GM21526 (cell line): ENCODE measurements at regions not wholly inside any gene's neighbourhood (a gene's known extent, or its start where the extent isn't known, plus 50 kb on each side); places are given as distances from the start of the nearest gene placed in this dataset.
"Not testable (repeated sequence)": the region's sequence is repeated elsewhere in the genome, so short reads cannot be mapped to it uniquely, and the experiment has no call there.

Source experiments
- ATAC-seq: cut with Tn5 transposase; IDR thresholded peaks from one replicate; pipeline ENCODE4 v1.9.1; 2021; ENCODE audit warnings: moderate library complexity; ENCODE audit not compliant: unreplicated experiment, low FRiP score

DNA sequence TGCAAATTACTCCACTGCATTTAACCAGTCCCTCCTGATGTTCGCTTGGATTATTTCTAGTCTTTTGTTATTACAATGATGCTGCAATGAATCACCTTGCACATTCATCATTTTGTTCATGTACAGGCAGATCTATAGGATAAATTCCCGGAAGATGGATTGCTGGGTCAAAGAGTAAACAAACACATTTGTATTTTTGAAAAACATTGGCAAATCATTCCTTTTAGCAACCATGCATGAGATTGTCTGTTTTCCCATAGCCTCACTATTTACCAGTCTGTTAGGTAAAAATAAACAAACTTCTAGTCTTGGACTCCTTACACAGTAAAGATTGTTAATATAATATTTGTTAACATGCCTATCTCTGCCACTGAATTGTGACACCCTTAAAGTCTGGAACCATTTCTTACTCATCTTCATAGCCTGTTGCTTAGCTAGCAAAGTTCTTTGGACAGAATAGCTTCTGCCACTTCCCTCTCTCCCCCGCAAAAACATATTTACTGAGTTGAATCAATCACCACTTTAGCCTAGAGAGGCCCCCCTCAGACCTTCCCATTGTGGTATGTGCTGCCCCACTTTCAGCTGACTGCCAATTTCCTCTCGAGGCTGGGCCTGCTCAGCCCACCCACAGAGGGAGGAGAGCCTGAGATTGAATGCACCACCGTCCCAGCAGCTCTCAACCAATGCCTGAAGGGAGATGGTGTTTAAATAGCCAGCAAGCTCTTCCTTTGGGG, 108.4 kb upstream of the ATXN3L start:
- ATAC-seq = no peak

DNA sequence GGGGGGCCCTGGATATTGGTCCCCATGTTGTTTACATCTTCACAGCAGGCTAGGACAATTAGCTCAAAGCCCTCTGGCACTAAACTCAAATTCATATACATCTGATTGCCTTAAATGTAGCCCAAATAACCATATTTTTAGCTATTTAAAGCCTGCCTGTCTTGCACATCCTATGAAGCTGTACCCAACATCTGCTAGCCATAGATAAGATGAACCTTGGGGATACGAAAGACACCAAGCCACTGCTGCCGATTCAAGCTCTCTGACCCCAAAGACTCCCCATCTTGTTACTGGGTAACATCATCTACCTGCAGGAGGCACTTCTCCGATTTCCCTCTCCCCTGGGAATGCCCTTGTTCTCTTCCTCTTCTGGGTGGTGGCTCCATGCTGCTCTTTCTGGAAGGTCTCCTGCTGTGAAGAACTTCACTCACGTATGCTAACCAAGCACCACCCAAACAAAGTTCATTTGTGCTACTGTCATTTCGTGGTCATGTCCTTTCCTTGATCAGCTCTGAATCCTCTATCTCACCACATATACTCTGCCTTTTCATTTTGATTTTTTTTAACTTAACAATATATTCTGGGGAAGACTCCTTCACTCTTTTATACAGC, 107.7 kb upstream of the ATXN3L start:
- no peak for ATAC-seq

DNA sequence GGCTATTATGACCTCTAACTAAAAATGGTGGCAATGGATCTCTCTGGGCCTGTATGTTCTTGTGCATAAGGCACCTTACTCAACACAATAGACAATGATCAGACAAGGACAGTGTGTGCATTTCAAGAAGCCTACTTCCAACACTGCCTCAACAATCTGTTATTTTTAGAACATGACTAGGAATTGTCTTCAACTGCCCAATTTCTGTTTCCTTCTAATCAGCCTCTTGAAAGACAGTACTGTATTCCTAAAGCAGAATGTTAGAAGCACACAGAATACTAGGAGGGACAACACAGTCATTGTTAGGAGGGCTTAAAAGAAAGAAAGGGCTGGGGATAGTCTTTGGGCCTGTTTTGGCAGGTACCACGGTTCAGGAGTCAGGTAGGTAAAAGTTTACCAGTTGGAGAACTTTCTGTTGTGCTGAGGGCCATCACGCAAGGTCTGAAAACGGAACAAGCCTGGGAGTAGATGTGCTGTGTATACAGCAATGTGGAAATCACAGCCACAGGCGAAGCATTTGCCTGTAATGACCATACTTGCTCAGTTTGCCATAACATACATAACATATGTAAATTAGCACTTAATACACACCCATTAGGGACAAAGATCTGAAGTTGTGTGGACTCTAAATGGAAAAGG, 100.8 kb upstream of the ATXN3L start:
- no peak for ATAC-seq

DNA sequence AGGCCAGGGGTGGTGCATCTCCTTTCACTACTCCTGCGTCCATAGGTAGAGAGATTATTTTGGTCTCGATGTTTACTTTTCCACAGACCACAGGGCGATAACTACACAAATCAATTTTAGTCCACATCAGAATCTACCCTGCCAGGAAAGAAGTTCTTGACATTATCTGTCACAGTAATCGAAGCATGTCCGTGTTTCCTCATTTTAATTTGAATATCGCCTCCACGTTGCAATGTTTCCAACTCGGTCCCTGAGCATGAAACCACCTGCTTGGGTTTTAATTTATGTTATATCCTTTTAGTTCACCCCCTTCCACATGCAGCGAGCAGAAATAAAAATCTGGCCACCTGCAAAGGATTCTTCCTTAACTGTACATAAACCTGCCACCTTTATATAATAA, 100.1 kb upstream of the ATXN3L start:
- ATAC-seq = no peak

DNA sequence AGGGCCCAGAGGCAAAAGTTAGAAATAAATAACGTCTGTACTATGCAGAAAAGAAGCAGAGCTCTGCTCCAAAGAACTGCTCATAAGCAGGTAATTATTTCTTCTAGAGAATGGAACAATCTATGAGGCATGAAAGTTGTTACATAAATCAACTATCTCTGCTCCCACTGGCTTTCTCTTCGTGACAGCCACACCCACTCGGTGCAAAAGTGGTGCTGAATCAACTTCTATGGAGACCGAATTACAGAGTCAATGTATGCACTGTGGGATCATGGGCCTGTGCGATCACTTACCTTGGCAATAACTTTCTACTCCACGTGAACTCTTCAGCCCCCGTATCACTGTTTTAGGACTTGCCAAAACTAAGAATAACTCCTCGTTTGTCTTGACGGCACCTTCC, 99.4 kb upstream of the ATXN3L start:
- no peak for ATAC-seq

DNA sequence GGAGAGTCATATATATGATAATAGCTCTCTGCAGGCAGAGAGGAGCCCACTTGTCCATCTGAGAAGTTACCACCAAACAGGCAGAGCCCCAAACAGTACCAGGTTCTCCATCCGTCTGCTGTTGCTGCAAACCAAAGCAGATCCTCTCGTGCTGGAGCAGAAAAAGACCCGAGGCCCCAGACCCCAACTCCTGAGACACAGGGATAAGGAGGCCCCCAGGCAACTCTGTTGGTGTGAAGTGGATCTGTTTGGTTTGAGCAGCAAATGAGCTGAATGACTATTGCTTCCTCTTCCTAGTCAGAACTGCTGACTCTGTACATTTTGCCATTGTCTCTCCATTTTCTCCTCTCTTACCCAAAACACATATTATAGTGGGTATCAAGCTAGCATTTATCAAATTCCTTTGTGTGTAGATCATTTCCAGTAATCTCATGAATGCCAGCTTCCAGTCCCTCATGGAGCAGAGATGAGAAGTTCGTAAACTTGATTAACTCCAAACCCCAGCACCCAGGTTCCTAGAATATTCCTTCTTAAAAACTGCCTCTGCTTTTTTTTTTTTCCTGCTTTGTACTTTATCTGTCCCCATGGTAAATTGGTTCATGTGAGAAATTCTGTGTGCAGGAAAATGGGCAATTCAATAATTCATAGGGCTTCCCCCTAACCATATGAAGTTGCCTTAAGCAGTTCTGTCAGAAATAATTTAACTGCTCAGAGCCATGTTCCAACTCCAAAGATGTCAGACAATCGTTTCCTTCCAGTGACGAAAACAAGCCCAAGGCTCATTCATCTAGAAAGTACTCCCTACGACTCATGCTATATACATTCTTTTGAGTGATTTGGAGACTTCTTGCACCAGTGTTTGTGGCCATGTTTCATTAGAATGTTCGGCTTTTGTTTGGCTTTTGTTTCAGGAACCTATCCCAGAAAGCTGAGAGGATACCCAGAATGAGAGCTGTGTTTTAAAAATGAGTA, 98.6 kb upstream of the ATXN3L start:
- ATAC-seq = no peak

DNA sequence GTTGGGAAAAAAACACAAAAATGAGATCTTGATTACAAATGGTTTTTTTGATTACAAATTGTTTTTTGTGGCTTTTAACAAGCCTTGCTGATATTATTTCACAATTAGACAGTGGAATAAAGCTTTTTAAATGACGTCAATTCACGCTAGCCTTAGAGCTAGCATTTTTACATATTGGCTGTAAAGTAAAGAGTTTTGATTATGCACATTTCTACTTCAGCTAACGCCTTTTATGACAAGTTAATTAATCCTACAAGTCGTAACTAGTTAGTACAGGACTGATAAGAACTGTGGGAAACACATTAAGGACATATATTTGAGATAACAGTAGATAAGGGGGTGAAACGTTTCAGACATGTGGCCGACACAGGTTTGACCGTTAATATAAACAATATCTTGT, 95.7 kb upstream of the ATXN3L start:
- ATAC-seq = no peak

DNA sequence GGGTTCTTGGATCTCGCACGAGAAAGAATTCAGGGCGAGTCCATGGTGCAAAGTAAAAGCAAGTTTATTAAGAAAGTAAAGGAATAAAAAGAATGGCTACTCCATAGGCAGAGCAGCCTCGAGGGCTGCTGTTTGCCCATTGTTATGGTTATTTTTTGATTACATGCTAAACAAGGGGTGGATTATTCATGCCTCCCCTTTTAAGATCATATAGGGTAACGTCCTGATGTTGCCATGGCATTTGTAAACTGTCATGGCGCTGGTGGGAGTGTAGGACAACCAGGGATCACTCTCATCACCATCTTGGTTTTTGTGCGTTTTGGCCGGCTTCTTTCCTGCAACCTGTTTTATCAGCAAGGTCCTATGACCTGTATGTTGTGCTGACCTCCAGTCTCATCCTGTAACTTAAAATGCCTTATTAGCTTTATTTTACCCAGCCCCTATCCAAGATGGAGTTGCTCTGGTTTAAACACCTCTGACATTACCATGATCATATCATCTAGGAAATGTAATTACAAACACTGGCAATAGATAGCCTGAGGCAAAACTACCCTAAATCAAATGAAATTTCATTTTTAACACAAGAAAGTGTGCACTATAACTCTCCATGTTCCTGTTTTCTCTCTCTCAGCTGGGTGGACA, 94.3 kb upstream of the ATXN3L start:
- no peak for ATAC-seq

DNA sequence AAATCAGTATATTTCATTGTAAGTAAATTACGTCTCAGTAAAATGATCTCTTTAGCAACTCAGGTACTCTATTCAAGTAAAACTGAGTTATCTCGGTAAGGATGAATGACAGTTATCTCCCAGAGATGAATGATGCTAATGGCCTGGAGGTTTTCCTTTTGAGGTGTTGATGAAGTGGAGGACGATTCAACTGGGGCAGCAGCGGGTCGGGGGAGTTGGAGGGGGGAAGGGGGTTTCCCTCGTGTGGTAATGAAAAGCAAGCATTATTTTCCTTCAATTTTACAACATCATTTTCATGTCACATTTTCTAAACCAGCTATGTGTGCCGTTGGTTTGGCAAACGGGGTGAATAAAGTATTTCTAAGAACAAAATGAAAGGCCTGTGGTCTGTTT, 92.4 kb upstream of the ATXN3L start:
- no peak for ATAC-seq

DNA sequence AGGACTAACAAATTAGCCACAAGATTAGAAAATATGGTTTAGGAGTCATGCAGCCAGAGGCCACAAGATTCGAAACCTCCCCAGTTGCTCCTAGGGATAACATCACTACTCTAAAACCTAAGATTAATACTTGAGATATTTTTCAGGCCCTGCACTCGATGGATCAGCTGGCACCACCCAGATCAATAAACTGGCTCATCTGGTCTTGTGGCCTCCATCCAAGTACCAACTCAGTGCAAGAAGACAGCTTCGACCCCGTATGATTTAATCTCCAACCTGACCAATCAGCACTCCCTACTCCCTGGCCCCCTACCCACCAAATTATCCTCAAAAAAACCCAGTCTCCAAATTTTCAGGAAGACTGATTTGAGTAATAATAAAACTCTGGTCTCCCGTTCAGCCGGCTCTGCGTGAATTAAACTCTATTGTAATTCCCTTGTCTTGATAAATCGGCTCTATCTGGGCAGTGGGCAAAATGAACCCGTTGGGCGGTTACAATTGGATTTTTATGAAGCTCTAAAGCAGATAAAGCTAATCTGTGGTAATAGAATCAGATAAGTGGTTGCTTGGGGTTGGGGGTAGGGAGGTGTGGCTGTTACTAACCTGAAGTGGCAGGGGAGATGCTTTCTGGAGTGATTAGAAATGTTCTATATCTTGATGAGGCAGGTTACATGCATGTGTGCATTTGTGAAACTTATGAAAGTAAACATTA, 91.8 kb upstream of the ATXN3L start:
- no peak for ATAC-seq

DNA sequence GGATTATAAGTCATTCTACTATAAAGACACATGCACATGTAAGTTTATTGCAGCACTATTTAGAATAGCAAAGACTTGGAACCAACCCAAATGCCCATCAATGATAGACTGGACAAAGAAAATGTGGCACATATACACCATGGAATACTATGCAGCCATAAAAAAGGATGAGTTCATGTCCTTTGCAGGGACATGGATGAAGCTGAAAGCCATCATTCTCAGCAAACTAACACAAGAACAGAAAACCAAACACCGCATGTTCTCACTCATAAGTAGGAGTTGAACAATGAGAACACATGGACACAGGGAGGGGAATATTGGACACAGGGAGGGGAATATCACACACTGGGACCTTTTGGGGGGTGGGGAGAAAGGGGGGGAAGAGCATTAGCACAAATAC, 88.7 kb upstream of the ATXN3L start:
- not testable (repeated sequence) for ATAC-seq

DNA sequence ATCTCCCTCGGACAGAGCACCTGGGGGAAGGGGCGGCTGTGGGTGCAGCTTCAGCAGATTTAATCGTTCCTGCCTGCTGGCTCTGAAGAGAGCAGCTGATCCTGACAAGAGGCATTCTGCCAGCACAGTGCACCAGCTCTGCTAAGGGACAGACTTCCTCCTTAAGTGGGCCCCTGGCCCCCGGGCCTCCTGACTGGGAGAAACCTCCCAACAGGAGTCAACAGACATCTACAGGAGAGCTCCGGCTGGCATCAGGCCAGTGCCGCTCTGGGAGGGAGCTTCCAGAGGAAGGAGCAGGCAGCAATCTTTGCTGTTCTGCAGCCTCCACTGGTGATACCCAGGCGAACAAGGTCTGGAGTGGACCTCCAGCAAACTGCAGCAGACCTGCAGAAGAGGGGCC, 84.9 kb upstream of the ATXN3L start:
- not testable (repeated sequence) for ATAC-seq

DNA sequence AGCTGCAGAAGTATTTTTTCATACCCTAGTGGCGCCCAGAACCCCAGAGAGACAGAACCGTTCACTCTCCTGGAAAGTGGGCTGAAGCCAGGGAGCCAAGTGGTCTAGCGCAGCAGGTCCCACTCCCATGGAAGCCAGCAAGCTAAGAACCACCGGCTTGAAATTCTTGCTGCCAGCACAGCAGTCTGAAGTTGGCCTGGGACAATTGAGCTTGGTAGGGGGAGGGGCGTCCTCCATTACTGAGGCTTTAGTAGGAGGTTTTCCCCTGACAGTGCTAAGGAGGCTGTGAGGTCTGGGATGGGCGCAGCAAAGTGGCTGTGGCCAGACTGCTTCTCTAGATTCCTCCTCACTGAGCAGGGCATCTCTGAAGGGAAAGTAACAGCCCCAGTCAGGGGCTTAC, 84.5 kb upstream of the ATXN3L start:
- no peak for ATAC-seq

DNA sequence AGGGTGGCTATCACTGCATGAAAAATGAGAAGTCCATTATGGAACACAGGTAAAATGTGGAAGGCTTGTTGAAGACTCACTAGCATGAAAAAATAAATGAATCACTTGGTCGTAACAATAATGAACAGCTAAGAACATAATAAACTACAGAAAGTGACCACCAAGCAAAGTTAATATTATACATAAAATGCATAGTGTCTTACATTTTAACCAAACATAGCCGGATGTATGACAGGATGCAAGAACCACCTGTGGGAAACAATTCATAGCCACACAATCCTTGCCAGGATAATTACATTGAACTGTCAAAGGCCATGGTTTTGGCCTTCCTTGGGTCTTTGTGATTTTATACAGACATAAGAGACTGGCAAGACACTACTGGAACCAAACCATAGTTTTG, 81.9 kb upstream of the ATXN3L start:
- no peak for ATAC-seq

DNA sequence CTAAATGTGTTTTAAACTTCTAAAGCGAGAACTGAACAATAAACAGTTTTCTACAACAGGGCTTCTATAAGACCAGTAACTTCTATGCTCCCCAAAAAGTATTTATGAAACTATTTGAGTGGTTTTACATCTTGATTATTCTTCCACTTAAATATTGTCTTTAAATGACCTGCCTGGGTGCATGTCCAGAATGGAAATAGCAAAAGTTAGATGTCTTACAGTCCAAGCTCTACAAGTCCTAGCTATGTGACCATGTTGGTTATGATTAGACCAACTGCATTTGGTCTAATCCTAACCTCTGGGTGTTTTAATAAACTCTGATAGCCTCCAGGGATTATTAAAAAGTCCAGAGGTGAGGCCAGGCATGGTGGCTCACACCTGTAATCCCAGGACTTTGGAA, 79.0 kb upstream of the ATXN3L start:
- ATAC-seq = no peak

DNA sequence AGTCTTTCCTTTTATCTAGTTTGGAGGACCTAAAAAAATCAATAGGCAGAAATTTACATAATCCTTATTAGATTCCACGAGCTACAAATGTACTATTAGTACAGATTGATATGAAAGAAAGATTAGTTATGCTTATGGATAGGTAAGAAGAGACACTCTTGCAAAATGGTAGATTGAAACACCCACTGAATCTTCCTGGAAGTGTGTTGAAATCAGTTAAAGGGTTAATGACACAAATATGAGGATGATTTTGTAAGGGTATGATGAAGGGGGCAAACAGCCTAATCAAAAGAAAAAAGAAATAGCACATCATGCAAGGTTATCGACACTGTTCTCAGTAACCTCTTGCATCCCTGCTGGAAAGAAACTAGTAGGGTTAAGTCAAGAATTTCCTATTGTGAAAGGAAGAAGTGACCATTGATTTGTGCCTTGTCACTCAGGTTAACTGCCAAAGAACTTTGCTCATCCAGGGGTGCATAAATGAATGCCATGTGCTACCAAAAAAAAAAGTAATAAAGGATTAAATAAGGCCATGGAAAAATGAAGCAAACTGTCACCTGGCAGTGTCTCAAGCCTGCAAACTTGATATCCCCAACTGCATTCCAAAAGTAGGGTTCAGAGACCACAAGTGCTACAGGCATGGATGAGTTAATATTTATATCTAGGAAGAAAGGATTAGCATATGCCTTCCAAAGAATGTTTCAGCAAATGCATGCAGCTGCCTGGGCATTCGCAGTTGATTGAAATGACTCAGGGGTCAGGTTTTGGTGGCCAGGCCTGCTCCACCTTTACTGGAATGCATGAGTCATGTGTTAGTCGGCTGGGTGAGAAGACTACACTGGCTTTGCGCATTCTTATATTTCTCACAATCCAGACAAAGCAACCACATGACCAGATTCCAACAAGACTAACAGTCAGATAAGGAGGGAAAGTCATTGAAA, 78.3 kb upstream of the ATXN3L start:
- ATAC-seq = no peak

DNA sequence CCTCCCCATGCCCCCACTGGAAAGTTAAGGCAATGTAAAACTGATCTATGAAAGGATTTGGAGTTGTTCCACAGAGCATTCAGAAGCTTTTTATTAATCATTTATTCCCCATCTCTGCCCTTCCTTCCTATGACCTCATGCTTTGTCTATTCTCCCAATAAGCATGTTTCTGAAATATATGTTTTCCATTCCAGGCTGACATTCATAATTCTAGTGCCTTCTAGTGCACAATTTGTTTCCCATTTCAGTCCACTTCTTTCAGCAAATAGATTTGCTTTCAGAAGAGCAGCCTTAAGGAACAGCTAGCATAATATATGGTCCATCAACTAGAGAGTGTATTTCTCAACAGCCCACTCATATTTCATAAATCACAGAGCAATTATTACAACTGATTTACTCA, 77.1 kb upstream of the ATXN3L start:
- ATAC-seq = no peak

DNA sequence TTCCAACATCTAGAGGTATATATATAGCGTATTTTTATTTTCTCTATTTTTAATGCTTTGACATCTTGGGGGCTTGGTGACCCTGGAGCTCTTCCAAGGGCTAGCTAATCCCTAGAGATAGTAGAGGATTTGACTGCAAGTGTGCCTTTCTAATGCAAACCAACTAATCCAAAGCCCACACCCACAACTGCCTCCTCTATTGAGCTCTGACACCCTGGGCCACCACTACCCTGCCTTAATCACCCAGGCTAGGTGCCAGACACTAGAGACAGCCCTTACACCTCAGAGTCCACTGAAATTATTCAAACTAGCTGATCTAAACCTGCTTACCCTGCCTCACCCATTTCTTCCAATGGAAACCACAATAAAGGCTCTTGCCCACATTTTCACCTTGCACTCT, 69.6 kb upstream of the ATXN3L start:
- ATAC-seq = no peak
